KOPT-K1 (cell line): ENCODE measurements at regions not wholly inside any gene's neighbourhood (a gene's known extent, or its start where the extent isn't known, plus 50 kb on each side); places are given as distances from the start of the nearest gene placed in this dataset.
"Not testable (repeated sequence)": the region's sequence is repeated elsewhere in the genome, so short reads cannot be mapped to it uniquely, and the experiment has no call there.

Source experiments
- H3K27ac ChIP-seq: fragments of 200-600 bp; sonication (generic); 2 replicates; pipeline ENCODE4 v1.5.1; 2016; ENCODE audit warnings: antibody characterized with exemption, mild to moderate bottlenecking, low read depth, low read length; ENCODE audit not compliant: poor library complexity, severe bottlenecking
- H3K36me3 ChIP-seq: fragments of 200-600 bp; sonication (generic); 2 replicates; pipeline ENCODE4 v1.5.1; 2017; ENCODE audit warnings: antibody characterized with exemption, mild to moderate bottlenecking, low read length, moderate library complexity; ENCODE audit not compliant: insufficient read depth
- H3K9me3 ChIP-seq: fragments of 200-600 bp; sonication (generic); 2 replicates; pipeline ENCODE4 v1.5.1; 2017; ENCODE audit warnings: antibody characterized with exemption, low read length, mild to moderate bottlenecking; ENCODE audit not compliant: insufficient read depth, poor library complexity, severe bottlenecking

GRCh38 chr3:103510760-103511159 lies 1075.9 kb downstream of the ZPLD1 start:
- no peaks in the 10 kb centered on the region for H3K9me3 ChIP-seq
- H3K27ac ChIP-seq = no peak overlapping the region
- no peaks in the 10 kb centered on the region for H3K36me3 ChIP-seq

DNA sequence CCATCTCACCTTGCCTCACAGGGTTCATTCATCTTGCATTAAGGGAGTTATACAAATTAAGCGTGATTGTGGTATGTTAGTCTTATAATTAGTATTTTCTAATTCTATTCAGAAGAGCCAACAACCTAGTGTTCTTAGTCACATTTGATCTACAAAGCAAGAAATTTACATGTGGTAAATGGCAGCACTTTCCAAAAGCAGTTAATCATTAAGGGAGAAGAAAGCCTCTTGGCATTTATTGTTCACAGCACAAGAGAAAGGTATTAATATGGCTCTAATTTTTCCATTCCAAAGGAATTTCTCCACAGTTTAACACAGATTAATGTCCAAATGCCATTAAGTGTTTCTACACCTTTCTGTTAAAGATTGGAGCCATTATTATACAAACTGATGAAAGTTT lies 1077.1 kb downstream of the ZPLD1 start:
- Histone ChIP-seq H3K36me3 (no peaks in the 10 kb centered on the region), H3K9me3 (no peaks in the 10 kb centered on the region), H3K27ac (no peak overlapping the region)

GRCh38 chr3:103512595-103512994 lies 1077.8 kb downstream of the ZPLD1 start:
- H3K27ac ChIP-seq = no peak overlapping the region
- H3K9me3 ChIP-seq = no peaks in the 10 kb centered on the region
- H3K36me3 ChIP-seq = no peaks in the 10 kb centered on the region

DNA sequence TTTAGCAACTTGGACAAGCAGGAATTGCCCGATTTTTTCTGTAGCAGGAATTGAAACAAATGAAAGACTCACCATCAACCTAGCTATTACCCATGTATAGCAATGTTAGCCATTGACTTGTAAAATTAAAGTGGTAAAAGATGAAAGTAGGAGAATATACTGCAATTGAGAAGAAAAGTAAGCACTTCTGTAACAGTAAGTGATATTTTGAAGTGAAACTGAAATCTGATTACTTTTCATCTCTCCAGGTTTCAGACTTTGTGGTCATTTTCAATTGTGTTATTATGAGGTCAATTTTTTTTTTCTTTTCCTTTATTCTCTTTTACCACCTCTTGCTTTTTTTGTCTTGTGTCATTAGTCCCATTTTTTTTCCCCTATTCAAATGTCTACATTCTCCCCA lies 1078.2 kb downstream of the ZPLD1 start:
- H3K36me3 ChIP-seq = no peaks in the 10 kb centered on the region
- no peak overlapping the region for H3K27ac ChIP-seq
- no peaks in the 10 kb centered on the region for H3K9me3 ChIP-seq

DNA sequence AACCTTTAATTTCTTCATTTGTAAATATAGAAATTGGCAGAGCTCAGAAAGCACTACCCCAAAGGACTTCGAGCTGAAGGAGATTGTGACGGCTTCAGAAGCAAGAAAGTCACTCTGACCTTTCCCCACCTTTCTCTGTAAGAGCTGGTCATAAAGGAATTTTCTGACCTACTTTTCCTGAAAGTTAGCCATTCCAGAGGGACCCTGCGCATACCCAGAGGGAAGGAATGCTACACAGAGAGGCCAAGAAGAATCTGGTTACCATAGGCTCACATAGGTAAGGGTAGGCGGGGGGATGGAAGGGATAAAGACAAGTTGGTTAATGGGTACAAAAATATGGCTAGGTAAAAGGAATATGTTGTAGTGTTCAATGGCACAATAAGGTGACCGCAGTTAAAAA lies 1080.3 kb downstream of the ZPLD1 start:
- Histone ChIP-seq H3K9me3 (no peaks in the 10 kb centered on the region), H3K36me3 (no peaks in the 10 kb centered on the region), H3K27ac (no peak overlapping the region)

GRCh38 chr3:103516950-103517349 lies 1082.1 kb downstream of the ZPLD1 start:
- no peak overlapping the region for H3K27ac ChIP-seq
- no peaks in the 10 kb centered on the region for H3K36me3 ChIP-seq
- H3K9me3 ChIP-seq = no peaks in the 10 kb centered on the region

GRCh38 chr3:103531327-103531726 lies 1096.5 kb downstream of the ZPLD1 start:
- H3K9me3 ChIP-seq, H3K27ac ChIP-seq: not testable (repeated sequence)

DNA sequence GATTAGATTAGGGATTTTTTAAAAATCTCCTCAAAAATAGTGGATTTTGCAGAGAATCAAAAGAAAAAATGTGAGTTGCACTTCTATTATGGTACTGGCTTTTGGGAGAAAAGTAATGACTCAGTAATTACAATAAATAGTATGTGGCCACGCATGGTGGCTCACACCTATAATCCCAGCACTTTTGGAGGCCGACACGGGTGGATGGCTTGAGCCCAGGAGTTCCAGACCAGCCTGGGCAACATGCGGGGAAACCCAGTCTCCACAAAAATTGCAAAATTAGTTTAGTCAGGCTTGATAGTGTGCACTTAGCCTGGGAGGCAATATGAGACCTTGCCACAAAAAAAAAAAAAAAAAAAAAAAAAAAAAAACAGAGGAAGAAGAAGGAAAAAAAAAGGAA lies 1098.2 kb downstream of the ZPLD1 start:
- H3K9me3 ChIP-seq = no peaks in the 10 kb centered on the region
- no peak overlapping the region for H3K27ac ChIP-seq
- no peaks in the 10 kb centered on the region for H3K36me3 ChIP-seq

More at GRCh38 chr3:103531327-103531726, 1096.5 kb downstream of the ZPLD1 start:
- H3K36me3 ChIP-seq = not testable (repeated sequence)

DNA sequence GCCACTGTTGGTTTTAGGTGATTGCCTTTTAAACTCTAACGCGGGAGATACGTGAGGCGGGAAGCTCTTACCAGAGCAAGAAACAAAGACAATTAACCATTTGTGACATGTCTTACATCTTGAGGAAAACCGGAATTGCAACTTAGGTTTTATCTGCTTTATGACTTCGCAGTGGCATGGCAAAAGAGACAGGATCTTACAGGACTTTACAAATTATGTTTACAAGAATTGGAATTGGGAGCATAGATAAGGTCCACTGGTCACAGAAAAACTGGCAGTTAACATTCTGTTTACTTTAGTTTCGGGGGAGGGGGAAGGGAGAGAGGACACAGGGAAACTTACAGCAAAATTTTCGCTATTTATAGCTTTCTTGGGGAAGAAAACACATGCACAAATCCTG lies 1119.6 kb downstream of the ZPLD1 start:
- Histone ChIP-seq H3K27ac (no peak overlapping the region), H3K36me3 (no peaks in the 10 kb centered on the region), H3K9me3 (no peaks in the 10 kb centered on the region)

- H3K9me3 ChIP-seq, H3K27ac ChIP-seq, H3K36me3 ChIP-seq: not testable (repeated sequence)
Measured at GRCh38 chr3:103564116-103564515, 1129.3 kb downstream of the ZPLD1 start.

- Histone ChIP-seq H3K36me3 (no peaks in the 10 kb centered on the region), H3K9me3 (no peaks in the 10 kb centered on the region), H3K27ac (no peak overlapping the region)
Measured at GRCh38 chr3:103585809-103586208, 1151.0 kb downstream of the ZPLD1 start.

GRCh38 chr3:103589770-103590169 lies 1155.0 kb downstream of the ZPLD1 start:
- Histone ChIP-seq H3K36me3 (no peaks in the 10 kb centered on the region), H3K27ac (no peak overlapping the region), H3K9me3 (no peaks in the 10 kb centered on the region)

DNA sequence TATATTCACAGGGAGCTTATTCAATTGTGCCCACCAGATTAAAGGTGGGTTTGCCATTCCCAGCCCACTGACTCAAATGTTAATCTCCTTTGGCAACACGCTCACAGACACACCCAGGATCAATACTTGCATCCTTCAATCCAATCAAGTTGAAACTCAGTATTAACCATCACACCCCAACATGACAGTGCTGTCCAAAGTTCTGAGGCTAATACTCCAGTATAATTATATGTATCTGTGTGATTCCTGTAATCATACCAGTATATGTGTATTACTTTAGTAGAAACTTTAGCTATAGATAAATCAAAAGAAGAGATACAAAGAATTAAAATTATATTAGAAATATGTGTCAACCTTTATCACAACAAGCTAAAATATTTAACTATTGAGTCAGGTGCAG lies 1166.0 kb downstream of the ZPLD1 start:
- H3K27ac ChIP-seq = no peak overlapping the region
- no peaks in the 10 kb centered on the region for H3K36me3 ChIP-seq
- no peaks in the 10 kb centered on the region for H3K9me3 ChIP-seq

GRCh38 chr3:103601666-103602065 lies 1166.9 kb downstream of the ZPLD1 start:
- Histone ChIP-seq H3K27ac (no peak overlapping the region), H3K36me3 (no peaks in the 10 kb centered on the region), H3K9me3 (no peaks in the 10 kb centered on the region)

- H3K27ac ChIP-seq = no peak overlapping the region
- no peaks in the 10 kb centered on the region for H3K36me3 ChIP-seq
- no peaks in the 10 kb centered on the region for H3K9me3 ChIP-seq
Measured at GRCh38 chr3:103609472-103609871, 1174.7 kb downstream of the ZPLD1 start.

DNA sequence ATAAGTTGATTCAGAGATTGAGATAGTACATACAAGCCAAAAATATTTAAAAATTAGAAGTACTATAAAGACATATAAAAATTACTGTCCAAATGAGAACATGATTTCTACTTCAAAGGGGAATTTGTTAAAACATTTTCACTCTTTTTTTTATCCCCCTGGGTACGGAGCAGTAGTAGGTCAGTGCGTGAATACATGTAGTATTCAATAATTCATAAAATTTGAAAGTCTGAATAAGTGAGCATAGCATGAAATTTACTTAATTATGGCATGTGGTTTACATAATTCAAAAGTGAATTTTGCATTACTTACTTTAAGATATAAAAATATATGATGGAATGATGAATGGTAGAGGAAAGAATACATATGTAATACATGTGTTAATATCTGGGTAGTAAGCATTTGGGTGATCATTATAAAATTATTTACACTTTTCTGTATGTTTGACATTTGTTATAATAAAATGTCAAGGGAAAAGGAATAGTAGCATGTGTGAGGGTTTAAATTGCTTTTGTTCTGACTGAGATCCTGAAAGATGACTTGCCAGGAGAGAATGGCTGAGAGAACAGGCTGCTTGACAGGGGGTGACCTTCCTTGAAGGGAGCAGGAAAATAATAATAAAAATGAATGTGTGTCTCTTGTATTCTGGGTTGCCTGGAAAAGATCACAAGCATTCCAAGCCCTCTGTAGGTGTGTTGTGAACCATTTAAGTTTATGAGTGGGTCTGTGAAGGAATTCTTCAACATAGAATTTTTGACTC lies 1178.8 kb downstream of the ZPLD1 start:
- H3K9me3 ChIP-seq = no peaks in the 10 kb centered on the region
- H3K27ac ChIP-seq = no peak overlapping the region
- H3K36me3 ChIP-seq = no peaks in the 10 kb centered on the region
